HG03469 (cell line): ENCODE measurements at regions not wholly inside any gene's neighbourhood (a gene's known extent, or its start where the extent isn't known, plus 50 kb on each side); places are given as distances from the start of the nearest gene placed in this dataset.
"Not testable (repeated sequence)": the region's sequence is repeated elsewhere in the genome, so short reads cannot be mapped to it uniquely, and the experiment has no call there.

Experiments
- ATAC-seq: cut with Tn5 transposase; IDR thresholded peaks from one replicate; pipeline ENCODE4 v1.9.1; 2021; ENCODE audit warnings: mild to moderate bottlenecking, moderate library complexity, moderate number of reproducible peaks; ENCODE audit not compliant: unreplicated experiment

DNA sequence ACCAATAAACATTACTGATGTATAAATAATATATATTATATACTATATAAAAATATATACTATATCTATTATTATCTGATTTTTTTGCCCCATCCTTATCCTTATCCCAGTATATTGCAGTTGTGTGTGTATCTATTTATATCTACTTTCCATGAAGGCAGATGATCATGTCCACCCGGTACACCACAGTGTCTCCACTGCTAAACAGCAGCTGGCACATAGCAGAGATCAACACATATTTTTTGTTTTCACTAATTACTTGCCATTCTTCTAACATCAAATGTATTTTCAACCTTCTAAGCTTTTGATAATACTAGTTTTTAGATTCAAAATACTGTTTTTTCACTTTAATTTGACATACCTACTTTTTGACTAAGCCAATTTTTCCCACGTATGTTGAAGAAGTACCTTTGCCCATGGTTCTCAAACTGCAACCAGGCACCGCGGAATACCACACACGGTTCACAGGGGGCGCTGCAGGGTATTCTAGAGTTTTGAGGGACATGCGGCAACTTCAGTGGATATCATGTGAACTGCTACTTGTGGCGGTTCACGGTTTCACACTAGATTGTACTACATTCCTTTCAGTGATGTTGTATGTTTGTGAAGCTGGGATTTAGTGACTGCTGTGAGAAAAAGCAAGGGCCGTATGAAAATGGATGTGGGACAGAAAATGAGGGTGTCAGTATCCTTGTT, 182.5 kb upstream of the NPY2R start:
- peak; percentile 79 for ATAC-seq

DNA sequence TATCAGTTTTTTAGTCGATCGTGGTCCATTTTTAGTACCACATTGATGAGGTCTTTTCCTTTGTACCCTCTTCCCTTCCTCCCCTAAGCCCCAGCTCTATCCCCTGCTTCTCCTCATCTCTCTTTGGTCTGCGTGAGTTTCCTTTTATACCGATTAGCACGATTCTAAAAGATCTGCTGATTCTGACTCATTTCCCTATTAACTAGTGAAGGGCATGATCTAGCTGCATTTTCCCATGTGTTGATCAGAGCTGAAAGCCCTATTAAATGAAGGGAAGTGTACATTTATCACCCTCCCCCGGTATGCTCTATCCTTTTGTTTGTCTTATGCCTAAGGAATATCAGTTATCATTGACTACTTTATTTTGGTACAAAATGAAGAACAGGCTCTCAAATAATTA, 181.7 kb upstream of the NPY2R start:
- ATAC-seq: no peak

DNA sequence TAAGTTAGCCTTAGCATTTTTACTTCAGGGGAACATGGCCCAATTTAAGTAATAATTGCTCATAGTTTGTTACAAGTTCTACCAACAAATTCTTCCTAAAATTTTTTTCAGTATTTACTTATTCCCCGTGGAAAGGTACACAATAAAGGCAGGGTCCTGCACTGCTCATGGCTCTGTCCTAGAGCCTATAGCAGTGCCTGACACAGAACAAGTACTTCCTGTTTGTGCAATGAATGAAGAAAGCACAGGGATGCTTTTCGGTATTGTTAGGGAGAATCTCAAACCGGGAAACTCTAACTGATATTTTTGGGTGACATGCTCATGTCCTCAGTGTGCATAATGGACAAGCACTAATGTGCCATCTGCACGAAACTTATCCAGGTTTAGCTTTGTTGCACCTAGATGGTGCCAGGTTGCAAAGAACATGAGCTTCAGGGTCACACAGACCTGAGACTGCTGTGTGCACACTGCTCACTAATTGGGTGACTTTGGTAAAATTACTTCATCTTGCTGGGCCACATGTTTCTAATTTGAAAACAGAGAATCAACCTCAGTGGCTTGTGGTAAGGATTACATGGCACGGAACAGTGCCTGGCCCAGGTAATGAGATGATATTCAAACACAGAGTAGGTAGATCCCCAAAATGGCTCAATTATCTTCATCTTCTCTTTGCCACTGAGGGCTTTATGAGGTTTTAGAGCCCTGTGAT, 175.8 kb upstream of the NPY2R start:
- peak; percentile 91 for ATAC-seq

GRCh38 chr4:155033604-155034003, 174.8 kb upstream of the NPY2R start:
- no peak for ATAC-seq

DNA sequence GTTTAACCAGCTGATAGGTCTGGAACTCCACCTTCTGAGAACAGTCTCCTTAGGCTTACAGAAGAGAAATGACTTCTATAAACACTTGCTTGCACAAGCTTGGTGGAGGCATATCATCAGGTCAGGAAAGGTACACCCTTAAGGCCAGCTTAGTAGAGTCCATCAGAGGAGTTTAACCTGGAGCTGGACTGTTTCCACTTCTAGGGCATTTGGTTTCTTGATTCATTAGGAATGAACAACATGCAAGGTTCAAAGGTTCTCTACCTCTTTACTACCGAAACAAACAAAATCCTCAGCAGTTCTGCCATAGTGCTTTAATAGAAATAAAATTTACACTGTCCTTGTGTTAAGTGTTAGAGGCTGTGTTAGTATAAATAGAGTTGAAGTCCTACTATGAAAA, 171.4 kb upstream of the NPY2R start:
- no peak for ATAC-seq

- ATAC-seq: no peak
Observed at GRCh38 chr4:155038459-155038858, 170.0 kb upstream of the NPY2R start.

- ATAC-seq: no peak
Observed at GRCh38 chr4:155039162-155039561, 169.3 kb upstream of the NPY2R start.

- ATAC-seq: no peak
Observed at GRCh38 chr4:155040031-155040430, 168.4 kb upstream of the NPY2R start.

DNA sequence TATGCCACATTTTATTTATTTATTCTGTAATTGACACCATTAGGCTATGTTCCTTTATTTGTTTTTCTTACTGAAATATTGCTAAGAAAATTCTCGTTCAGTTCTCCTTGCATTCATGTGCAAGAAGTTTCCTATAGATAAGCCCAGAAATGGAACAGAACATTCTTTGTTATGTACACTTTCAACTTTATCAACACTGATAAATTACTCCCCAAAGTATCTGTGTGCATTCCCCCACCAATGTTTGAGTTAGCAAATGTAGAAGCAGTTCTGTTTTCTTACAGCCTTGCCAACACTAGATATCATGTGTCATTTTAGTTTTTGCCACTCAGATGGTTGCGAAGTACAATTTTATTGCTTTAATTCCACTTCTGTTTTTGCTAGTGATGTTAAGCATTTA, 166.4 kb upstream of the NPY2R start:
- ATAC-seq: no peak

GRCh38 chr4:155044251-155044650, 164.2 kb upstream of the NPY2R start:
- ATAC-seq: not testable (repeated sequence)

GRCh38 chr4:155047755-155048154, 160.7 kb upstream of the NPY2R start:
- ATAC-seq: no peak

GRCh38 chr4:155054042-155054441, 154.4 kb upstream of the NPY2R start:
- not testable (repeated sequence) for ATAC-seq

DNA sequence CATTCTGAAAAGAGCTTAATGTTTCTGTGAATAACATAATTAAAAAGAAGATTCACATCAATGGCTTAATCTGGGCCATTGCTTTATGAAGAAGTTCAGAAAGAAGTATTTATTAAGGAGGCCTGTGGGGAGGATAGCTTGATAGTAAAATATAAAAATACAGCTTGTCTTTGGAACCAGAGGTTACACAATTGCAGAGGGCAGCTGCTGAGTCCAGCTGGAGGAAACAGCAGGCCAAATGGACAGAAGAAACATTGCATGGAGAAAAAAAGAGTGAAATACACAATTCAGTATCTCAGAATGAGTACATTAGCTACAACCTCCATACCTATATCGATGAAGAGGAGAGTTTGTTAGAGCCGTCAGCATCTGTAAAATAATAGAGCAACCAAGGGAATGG, 148.0 kb upstream of the NPY2R start:
- no peak for ATAC-seq

DNA sequence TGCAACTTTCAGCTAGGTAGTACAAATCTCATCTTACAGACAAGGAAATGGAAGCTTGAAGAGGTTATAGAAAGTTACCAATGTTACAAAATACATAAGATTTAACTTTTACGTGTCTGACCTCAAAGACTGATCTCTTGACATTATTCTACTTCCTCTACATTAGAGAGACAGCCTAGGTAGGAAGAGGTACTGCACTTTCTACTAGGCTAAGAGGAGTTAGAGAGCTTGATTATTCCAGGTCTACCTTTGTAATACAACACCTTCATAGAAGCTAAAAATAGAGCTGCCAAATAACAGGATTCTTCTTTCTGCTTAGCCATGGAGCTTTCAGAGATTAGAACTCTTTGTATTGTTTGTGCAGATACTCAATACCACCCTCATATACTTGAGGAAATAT, 147.6 kb upstream of the NPY2R start:
- ATAC-seq: no peak

DNA sequence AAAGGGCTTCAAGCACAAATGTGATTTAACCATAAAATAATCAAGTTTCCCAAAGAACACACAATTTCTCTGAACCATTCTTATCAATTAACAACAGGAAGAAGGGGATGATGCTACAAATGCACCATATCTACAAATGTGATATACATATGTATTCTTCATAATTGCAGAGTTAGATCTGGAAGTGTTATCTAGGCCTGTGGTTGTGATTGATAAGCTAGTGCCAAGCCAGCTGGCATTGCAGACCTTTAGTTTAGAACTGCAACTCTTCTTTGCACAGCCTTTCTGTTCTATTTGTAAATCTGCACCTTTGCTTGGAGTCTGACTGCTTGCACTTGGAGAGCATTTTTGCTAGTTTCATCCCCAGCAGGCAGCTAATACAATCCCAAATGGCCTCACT, 145.5 kb upstream of the NPY2R start:
- no peak for ATAC-seq

DNA sequence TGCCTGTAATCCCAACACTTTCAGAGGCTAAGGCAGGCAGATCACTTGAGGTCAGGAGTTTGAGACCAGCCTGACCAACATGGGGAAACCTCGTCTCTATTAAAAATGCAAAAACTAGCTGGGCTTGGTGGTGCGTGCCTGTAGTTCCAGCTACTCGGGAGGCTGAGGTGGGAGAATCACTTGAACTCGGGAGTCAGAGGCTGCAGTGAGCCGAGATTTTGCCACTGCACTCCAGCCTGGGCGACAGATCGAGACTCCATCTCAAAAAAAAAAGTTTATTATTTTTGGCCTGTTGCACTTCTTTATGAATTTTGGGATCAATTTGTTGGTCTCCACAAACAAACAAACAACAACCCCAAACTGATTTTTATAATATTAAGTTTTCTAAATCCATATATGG, 143.5 kb upstream of the NPY2R start:
- not testable (repeated sequence) for ATAC-seq

DNA sequence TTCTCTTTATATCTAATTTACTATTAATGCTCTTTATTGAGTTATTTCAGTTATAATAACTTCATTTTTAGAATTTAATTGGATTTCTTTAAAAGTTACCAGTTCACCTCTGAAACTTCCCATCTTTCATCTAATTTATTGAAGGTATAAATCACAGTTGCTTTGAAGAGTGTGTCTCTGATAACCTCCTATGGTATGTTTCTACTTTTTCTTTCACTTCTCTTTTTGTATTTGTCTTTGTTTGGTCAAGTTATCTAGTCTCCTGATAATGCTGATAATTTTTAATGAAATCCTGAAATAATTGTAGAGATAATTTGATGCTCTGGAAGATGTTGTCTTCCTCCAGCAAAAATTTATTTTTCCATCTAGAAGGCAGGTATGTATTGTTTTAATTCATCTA, 141.6 kb upstream of the NPY2R start:
- no peak for ATAC-seq

DNA sequence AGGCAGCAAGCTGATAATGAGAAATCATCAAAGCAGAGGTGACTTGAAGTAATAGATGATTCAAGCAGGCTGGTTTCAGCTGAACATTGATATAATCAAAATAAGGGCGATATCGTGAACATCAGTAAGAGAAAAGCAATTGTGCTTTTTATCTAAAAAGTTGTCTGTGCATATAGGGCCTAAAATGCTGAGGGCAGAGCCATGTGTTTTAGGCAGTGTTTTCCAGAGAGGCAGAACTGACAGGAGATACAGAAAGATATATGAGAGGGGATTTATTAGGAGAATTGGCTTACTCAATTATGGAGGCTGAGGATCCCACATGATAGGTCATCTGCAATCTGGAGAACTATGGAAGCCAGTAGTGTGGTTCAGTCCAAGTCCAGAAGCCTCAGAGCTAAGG, 136.5 kb upstream of the NPY2R start:
- ATAC-seq: no peak

GRCh38 chr4:155072417-155072816, 136.0 kb upstream of the NPY2R start:
- ATAC-seq: peak; percentile 90

DNA sequence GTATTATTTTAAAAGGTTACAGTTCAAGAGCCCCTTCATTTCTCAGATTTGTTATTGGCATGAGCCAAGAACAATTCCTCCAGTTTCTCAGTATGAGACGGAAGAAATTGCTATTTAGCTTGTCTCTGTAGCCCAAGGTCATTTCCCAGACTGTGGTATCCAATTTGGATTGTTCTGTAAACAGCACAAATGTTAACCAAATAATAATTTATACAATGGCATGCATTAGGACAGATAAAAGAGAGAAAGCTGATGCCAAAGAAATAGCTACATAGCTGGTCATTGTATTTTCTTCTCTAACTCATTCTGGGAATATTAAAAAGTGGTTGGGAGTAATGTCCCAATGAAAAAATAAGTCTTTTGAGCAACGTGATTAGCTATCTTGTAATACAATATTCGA, 134.6 kb upstream of the NPY2R start:
- no peak for ATAC-seq

DNA sequence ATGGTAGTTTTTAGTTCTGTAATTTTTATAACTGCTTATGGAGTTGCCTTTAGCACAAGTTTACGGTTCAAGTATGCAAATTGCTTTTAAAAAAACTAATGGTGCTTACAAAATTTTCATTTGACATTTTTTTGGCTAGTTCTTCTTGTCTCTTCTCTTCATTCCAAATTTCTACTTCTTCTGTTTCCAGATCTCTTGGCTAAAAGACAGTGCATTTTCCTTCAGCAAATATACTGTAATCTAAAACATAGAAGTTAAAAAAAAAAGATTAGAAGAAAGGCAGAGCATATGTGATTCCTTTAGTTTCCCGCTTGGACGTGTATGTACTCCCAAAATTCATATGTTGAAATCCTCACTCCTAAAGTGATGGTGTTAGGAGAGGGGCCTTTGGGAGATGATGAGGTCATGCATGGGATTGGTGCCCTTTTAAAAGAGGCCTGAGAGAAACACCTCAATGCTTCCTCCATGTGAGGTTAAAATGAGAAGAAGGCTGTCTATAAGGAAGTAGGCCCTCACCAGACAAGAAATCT, 132.1 kb upstream of the NPY2R start:
- no peak for ATAC-seq

DNA sequence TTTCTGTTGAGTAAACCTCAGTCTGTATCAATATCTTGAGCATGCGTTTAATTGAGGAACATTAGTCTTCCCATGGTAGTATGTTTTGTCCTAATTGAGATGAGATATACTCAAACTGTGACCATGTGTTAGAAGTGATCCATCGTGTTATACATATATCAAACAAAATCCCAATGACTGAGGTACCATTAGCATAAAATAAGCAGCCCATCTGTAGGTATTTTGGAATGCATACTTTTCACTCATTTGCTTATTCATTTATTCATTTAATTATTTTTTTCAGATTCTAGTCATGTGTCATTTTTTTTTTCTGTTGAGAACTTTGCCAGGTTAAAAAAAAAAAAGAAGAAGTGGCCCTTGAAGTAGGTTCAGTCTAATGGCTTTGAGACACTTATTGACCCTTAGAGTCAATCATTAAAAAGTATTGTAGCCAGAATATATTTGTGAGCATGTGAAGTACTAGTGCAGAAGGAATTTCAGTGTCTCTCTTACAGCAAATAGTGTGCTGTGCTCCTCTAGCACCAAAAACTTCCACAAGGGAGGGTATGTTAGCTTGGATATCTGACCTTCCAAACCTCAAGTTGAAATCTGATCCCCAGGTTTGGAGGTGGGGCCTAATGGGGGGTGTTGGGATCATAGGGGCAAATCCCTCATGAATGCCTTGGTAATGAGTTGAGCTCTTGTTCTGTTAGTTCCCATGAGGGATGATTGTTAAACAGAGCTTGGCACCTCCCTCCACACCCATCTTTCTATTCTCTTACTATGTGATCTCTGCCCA, 130.8 kb upstream of the NPY2R start:
- no peak for ATAC-seq
